ENCODE measurements at regions not wholly inside any gene's neighbourhood (a gene's known extent, or its start where the extent isn't known, plus 50 kb on each side); places are given as distances from the start of the nearest gene placed in this dataset.

DNA sequence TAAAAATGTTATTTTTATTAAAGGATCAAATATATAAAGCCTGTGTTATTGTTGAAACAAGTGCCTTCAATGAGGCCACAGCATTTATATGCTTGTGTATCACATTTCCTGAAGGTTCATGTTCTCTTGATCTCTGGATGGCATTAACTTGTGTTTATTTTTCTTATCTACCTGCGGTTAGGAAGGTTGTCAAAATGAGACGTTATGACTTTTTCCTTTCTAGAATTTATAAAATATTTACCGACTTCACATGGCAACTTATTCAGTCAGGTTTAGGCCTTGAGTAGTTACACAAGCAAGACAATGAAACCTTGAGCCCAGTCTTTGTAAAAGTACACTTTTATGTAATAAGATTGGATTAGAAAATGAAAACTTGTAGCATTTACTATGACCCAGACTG lies 196.4 kb upstream of the ACVR2A start:
- Mint-ChIP-seq H3K4me3 (ENCODE audit: unreplicated experiment) (no peak overlapping the region), H3K36me3 (ENCODE audit: low read depth, unreplicated experiment) (no peaks in the 10 kb centered on the region), H3K27ac (ENCODE audit: unreplicated experiment) (no peak overlapping the region), H3K27me3 (ENCODE audit: low read depth, unreplicated experiment) (peaks cover 2% of the 10 kb centered on the region), H3K4me1 (ENCODE audit: low read depth, unreplicated experiment) (peaks cover 3% of the 10 kb centered on the region), H3K9me3 (ENCODE audit: unreplicated experiment) (no peaks in the 10 kb centered on the region)
- H3K4me1 ChIP-seq (ENCODE audit: insufficient read depth, low read length): no peaks in the 10 kb centered on the region
- no peak overlapping the region for H3K4me2 ChIP-seq (ENCODE audit: low read length)
- H2AFZ ChIP-seq (ENCODE audit: low read depth, low read length): no peak overlapping the region
- H3K79me2 ChIP-seq (ENCODE audit: insufficient read depth, low read length): no peaks in the 10 kb centered on the region
- H4K20me1 ChIP-seq (ENCODE audit: insufficient read depth, low read length): no peaks in the 10 kb centered on the region
- no peak overlapping the region for H3K9ac ChIP-seq (ENCODE audit: low read length)
- no peaks in the 10 kb centered on the region for H3K27me3 ChIP-seq (ENCODE audit: insufficient read depth, low read length)
- DNase-seq (ENCODE audit: low read depth): no peak
- H3K27ac ChIP-seq (ENCODE audit: low read depth, low read length): no peak overlapping the region
- no peaks in the 10 kb centered on the region for H3K36me3 ChIP-seq (ENCODE audit: insufficient read depth, low read length)
- no peaks in the 10 kb centered on the region for H3K9me3 ChIP-seq (ENCODE audit: insufficient read depth, low read depth, low read length)
- no peak for TF ChIP-seq EZH2 (IDR thresholded peaks at IDR 0.05; ENCODE audit: insufficient read depth, low read length)
- TF ChIP-seq, protein P1, sequence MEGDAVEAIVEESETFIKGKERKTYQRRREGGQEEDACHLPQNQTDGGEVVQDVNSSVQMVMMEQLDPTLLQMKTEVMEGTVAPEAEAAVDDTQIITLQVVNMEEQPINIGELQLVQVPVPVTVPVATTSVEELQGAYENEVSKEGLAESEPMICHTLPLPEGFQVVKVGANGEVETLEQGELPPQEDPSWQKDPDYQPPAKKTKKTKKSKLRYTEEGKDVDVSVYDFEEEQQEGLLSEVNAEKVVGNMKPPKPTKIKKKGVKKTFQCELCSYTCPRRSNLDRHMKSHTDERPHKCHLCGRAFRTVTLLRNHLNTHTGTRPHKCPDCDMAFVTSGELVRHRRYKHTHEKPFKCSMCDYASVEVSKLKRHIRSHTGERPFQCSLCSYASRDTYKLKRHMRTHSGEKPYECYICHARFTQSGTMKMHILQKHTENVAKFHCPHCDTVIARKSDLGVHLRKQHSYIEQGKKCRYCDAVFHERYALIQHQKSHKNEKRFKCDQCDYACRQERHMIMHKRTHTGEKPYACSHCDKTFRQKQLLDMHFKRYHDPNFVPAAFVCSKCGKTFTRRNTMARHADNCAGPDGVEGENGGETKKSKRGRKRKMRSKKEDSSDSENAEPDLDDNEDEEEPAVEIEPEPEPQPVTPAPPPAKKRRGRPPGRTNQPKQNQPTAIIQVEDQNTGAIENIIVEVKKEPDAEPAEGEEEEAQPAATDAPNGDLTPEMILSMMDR (IDR thresholded peaks at IDR 0.05; ENCODE audit: insufficient read depth, low read depth, low read length): no peak
- no peak overlapping the region for H3K4me3 ChIP-seq (ENCODE audit: insufficient read depth, low read depth, low read length)
- no peak for FAIRE-seq

DNA sequence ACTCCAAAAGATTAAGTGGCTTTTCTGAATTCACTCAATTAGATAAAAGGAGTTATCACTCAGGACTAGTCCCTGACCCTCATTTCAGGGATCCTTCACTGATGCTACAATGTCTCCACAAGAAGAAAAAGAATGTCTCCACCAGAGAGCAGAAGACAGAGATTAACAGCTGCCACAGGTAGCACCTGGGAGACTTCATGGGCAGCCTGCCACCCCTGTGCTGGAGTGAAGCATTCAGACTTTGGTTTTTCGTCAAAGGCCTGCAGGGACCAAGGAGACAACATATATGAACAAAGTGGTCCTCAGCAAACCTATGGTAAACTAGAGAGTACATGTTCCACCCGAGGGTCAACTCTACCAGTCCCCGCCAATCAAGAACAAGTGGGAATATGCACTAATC lies 197.0 kb upstream of the ACVR2A start:
- Mint-ChIP-seq H3K27ac (ENCODE audit: unreplicated experiment) (no peak overlapping the region), H3K4me3 (ENCODE audit: unreplicated experiment) (no peak overlapping the region), H3K27me3 (ENCODE audit: low read depth, unreplicated experiment) (peaks cover 2% of the 10 kb centered on the region), H3K4me1 (ENCODE audit: low read depth, unreplicated experiment) (peaks cover 3% of the 10 kb centered on the region), H3K36me3 (ENCODE audit: low read depth, unreplicated experiment) (no peaks in the 10 kb centered on the region), H3K9me3 (ENCODE audit: unreplicated experiment) (no peaks in the 10 kb centered on the region)
- H3K4me2 ChIP-seq (ENCODE audit: low read length): no peak overlapping the region
- no peak for TF ChIP-seq EZH2 (IDR thresholded peaks at IDR 0.05; ENCODE audit: insufficient read depth, low read length)
- TF ChIP-seq, protein P1 (IDR thresholded peaks at IDR 0.05; ENCODE audit: insufficient read depth, low read depth, low read length): no peak
- H4K20me1 ChIP-seq (ENCODE audit: insufficient read depth, low read length): no peaks in the 10 kb centered on the region
- FAIRE-seq (no peak), DNase-seq (ENCODE audit: low read depth) (no peak)
- H2AFZ ChIP-seq (ENCODE audit: low read depth, low read length): no peak overlapping the region
- H3K36me3 ChIP-seq (ENCODE audit: insufficient read depth, low read length): no peaks in the 10 kb centered on the region
- no peak overlapping the region for H3K4me3 ChIP-seq (ENCODE audit: insufficient read depth, low read depth, low read length)
- H3K27ac ChIP-seq (ENCODE audit: low read depth, low read length): no peak overlapping the region
- H3K79me2 ChIP-seq (ENCODE audit: insufficient read depth, low read length): no peaks in the 10 kb centered on the region
- no peaks in the 10 kb centered on the region for H3K4me1 ChIP-seq (ENCODE audit: insufficient read depth, low read length)
- H3K9me3 ChIP-seq (ENCODE audit: insufficient read depth, low read depth, low read length): no peaks in the 10 kb centered on the region
- no peaks in the 10 kb centered on the region for H3K27me3 ChIP-seq (ENCODE audit: insufficient read depth, low read length)
- no peak overlapping the region for H3K9ac ChIP-seq (ENCODE audit: low read length)

DNA sequence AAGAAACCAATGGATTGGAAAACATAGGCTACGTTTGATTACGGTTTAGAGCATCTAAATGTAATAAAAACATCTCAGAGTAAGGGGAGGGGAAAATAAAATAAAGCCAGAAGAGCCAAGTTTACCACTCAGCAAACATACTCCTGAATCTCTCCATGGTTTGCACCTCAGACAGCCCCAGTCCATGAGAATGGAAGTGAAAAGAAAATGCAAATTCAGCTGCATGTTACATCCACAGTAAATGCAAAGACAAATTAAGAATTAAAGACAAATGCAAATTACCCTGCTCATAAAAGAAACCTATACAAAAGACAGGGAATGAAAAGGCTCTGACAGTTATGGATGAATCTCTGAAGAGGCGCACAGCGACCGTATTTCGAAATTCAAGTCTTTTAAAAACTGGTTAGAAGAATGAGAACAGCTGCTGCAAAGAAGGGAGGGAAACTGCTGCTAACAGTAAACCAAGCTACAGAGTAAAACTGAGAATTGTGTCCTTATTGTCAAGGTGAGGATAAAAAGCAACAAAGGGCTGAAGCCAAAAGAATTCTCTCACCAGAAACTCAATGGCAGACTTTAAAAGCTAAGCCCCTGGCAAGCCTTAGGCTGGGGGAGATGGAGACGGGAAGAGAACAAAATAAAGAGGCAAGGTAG lies 197.9 kb upstream of the ACVR2A start:
- H3K36me3 ChIP-seq (ENCODE audit: insufficient read depth, low read length): no peaks in the 10 kb centered on the region
- FAIRE-seq: no peak
- no peak for DNase-seq (ENCODE audit: low read depth)
- no peak overlapping the region for H3K4me2 ChIP-seq (ENCODE audit: low read length)
- no peak overlapping the region for H3K27ac ChIP-seq (ENCODE audit: low read depth, low read length)
- H3K9me3 ChIP-seq (ENCODE audit: insufficient read depth, low read depth, low read length): no peaks in the 10 kb centered on the region
- Mint-ChIP-seq H3K27me3 (ENCODE audit: low read depth, unreplicated experiment) (peaks cover 2% of the 10 kb centered on the region), H3K27ac (ENCODE audit: unreplicated experiment) (no peak overlapping the region), H3K4me3 (ENCODE audit: unreplicated experiment) (no peak overlapping the region), H3K9me3 (ENCODE audit: unreplicated experiment) (no peaks in the 10 kb centered on the region), H3K36me3 (ENCODE audit: low read depth, unreplicated experiment) (no peaks in the 10 kb centered on the region), H3K4me1 (ENCODE audit: low read depth, unreplicated experiment) (peaks cover 1% of the 10 kb centered on the region)
- TF ChIP-seq EZH2 (IDR thresholded peaks at IDR 0.05; ENCODE audit: insufficient read depth, low read length): no peak
- TF ChIP-seq, protein P1 (IDR thresholded peaks at IDR 0.05; ENCODE audit: insufficient read depth, low read depth, low read length): no peak
- H2AFZ ChIP-seq (ENCODE audit: low read depth, low read length): no peak overlapping the region
- no peaks in the 10 kb centered on the region for H3K4me1 ChIP-seq (ENCODE audit: insufficient read depth, low read length)
- H3K27me3 ChIP-seq (ENCODE audit: insufficient read depth, low read length): no peaks in the 10 kb centered on the region
- H3K9ac ChIP-seq (ENCODE audit: low read length): no peak overlapping the region
- H3K79me2 ChIP-seq (ENCODE audit: insufficient read depth, low read length): no peaks in the 10 kb centered on the region
- no peak overlapping the region for H3K4me3 ChIP-seq (ENCODE audit: insufficient read depth, low read depth, low read length)
- H4K20me1 ChIP-seq (ENCODE audit: insufficient read depth, low read length): no peaks in the 10 kb centered on the region

Measured in astrocyte (in vitro differentiated cells and primary cell).